ENCODE measurements at regions not wholly inside any gene's neighbourhood (a gene's known extent, or its start where the extent isn't known, plus 50 kb on each side); places are given as distances from the start of the nearest gene placed in this dataset.

- no peak for TF ChIP-seq CTCF (IDR thresholded peaks at IDR 0.05; ENCODE audit: low read depth, low read length, missing control alignments)
- no peak overlapping the region for H3K4me3 ChIP-seq (ENCODE audit: low read depth, low read length)
- no peak for DNase-seq (ENCODE audit: low read depth)
Measured at GRCh38 chr1:56069824-56070223, 509.5 kb downstream of the PLPP3 start.

DNA sequence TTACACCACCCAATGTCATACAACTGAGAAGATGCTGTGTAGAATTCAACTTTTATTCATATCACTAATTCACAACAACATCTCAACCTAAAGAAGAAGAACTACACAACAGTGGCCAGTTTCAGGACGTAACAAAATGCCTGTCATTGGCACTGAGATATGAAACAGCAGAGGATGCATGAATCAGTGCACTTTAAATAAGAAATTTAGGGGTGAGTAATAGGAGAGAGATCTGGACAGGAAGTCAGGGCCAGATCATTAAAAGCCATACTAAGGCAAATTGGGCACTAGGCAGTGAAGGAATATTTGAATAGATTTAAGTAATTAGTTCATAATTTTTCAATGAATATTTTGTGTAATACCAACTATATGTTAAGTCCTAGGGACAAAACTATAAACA, 510.5 kb downstream of the PLPP3 start:
- no peak overlapping the region for H3K4me3 ChIP-seq (ENCODE audit: low read depth, low read length)
- no peak for TF ChIP-seq CTCF (IDR thresholded peaks at IDR 0.05; ENCODE audit: low read depth, low read length, missing control alignments)
- DNase-seq (ENCODE audit: low read depth): no peak

DNA sequence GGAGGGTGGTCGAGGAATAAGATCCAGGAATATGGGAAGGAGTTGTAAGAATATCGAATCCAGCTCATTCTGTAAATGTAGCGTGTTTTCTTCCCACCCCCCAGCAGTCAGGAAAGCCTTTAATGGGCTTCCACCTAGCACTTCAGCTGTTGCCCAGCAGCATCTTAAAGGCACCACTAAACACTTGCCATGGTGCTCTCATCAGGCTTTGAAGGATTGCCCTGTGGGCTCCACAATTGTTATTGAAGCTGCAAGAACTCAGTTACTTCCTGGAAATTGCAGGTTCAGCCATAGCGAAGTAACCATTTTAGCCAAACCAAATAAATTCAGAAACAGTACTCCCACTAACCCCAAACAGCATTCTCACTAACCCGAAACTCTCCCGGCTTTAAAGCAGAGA, 511.2 kb downstream of the PLPP3 start:
- no peak for DNase-seq (ENCODE audit: low read depth)
- H3K4me3 ChIP-seq (ENCODE audit: low read depth, low read length): no peak overlapping the region
- TF ChIP-seq CTCF (IDR thresholded peaks at IDR 0.05; ENCODE audit: low read depth, low read length, missing control alignments): no peak

- TF ChIP-seq CTCF (IDR thresholded peaks at IDR 0.05; ENCODE audit: low read depth, low read length, missing control alignments): no peak
- no peak overlapping the region for H3K4me3 ChIP-seq (ENCODE audit: low read depth, low read length)
- no peak for DNase-seq (ENCODE audit: low read depth)
Measured at GRCh38 chr1:56065729-56066128, 513.6 kb downstream of the PLPP3 start.

GRCh38 chr1:56064705-56065104, 514.7 kb downstream of the PLPP3 start:
- no peak overlapping the region for H3K4me3 ChIP-seq (ENCODE audit: low read depth, low read length)
- DNase-seq (ENCODE audit: low read depth): no peak
- no peak for TF ChIP-seq CTCF (IDR thresholded peaks at IDR 0.05; ENCODE audit: low read depth, low read length, missing control alignments)

GRCh38 chr1:56063461-56063860, 515.9 kb downstream of the PLPP3 start:
- no peak for TF ChIP-seq CTCF (IDR thresholded peaks at IDR 0.05; ENCODE audit: low read depth, low read length, missing control alignments)
- DNase-seq (ENCODE audit: low read depth): no peak
- no peak overlapping the region for H3K4me3 ChIP-seq (ENCODE audit: low read depth, low read length)

- DNase-seq (ENCODE audit: low read depth): no peak
- no peak overlapping the region for H3K4me3 ChIP-seq (ENCODE audit: low read depth, low read length)
- no peak for TF ChIP-seq CTCF (IDR thresholded peaks at IDR 0.05; ENCODE audit: low read depth, low read length, missing control alignments)
Measured at GRCh38 chr1:56062625-56063024, 516.7 kb downstream of the PLPP3 start.

Measured in GM12864 (cell line).